HEK293T (cell line): ENCODE measurements at regions not wholly inside any gene's neighbourhood (a gene's known extent, or its start where the extent isn't known, plus 50 kb on each side); places are given as distances from the start of the nearest gene placed in this dataset.

ENCODE experiments used
- BHLHE40 ChIP-seq: fragments of 450-650 bp; IDR thresholded peaks from 2 replicates; pipeline ENCODE4 v1.6.1; 2016; ENCODE audit warnings: mild to moderate bottlenecking, moderate library complexity, borderline replicate concordance
- CTBP1 ChIP-seq: fragments of 450-650 bp; IDR thresholded peaks from 2 replicates; pipeline ENCODE4 v1.6.1; 2016; ENCODE audit warnings: borderline replicate concordance
- ELF4 ChIP-seq: fragments of 450-650 bp; IDR thresholded peaks from 2 replicates; pipeline ENCODE4 v1.6.1; 2017; ENCODE audit warnings: antibody characterized with exemption
- FOXA1 ChIP-seq: fragments of 450-650 bp; IDR thresholded peaks from 2 replicates; pipeline ENCODE4 v1.6.1; 2016; ENCODE audit warnings: mild to moderate bottlenecking
- FOXK2 ChIP-seq: fragments of 450-650 bp; IDR thresholded peaks from 2 replicates; pipeline ENCODE4 v1.6.1; 2016; ENCODE audit warnings: mild to moderate bottlenecking
- FOXM1 ChIP-seq: fragments of 450-650 bp; IDR thresholded peaks from 2 replicates; pipeline ENCODE4 v1.6.1; 2017; ENCODE audit warnings: mild to moderate bottlenecking, borderline replicate concordance
- HDGF ChIP-seq: fragments of 450-650 bp; IDR thresholded peaks from 2 replicates; pipeline ENCODE4 v1.6.1; 2017; ENCODE audit warnings: antibody characterized with exemption, borderline replicate concordance
- L3MBTL2 ChIP-seq: fragments of 450-650 bp; conservative IDR thresholded peaks from 2 replicates; pipeline ENCODE4 v1.6.1; 2016; ENCODE audit warnings: mild to moderate bottlenecking
- PKNOX1 ChIP-seq: fragments of 450-650 bp; IDR thresholded peaks from 2 replicates; pipeline ENCODE4 v1.6.1; 2016
- SP1 ChIP-seq: fragments of 450-650 bp; IDR thresholded peaks from 2 replicates; pipeline ENCODE4 v1.6.1; 2017
- SUZ12 ChIP-seq: fragments of 450-650 bp; IDR thresholded peaks from 2 replicates; pipeline ENCODE4 v1.6.1; 2016; ENCODE audit warnings: mild to moderate bottlenecking

DNA sequence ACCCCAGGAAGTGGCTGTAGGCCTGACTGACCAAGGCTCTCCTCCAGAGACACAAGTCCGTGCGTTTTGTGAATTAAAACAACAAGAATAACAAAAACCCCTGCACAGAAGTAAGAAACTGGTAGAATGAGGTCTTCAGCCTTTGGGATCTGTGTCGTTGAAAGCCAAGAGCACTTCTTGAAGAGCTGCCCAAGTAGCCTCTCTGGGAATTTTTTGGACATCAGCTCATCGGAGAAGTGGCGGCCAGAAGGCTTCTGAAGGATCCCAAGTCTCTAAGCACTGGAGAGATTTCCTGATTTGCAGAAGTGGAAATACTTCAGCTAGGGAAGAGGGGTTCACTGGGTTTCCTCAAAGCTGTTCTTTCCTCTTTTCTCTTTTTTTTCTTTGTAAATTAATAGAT is 100.4 kb upstream of the ZNF536 start:
- no peak for TF ChIP-seq FOXA1
- TF ChIP-seq BHLHE40: no peak
- TF ChIP-seq SUZ12: no peak
- TF ChIP-seq HDGF: no peak
- no peak for TF ChIP-seq FOXM1
- TF ChIP-seq SP1: no peak
- no peak for TF ChIP-seq CTBP1
- no peak for TF ChIP-seq ELF4
- TF ChIP-seq PKNOX1: no peak
- no peak for TF ChIP-seq L3MBTL2
- TF ChIP-seq FOXK2: no peak
